ENCODE measurements at regions not wholly inside any gene's neighbourhood (a gene's known extent, or its start where the extent isn't known, plus 50 kb on each side); places are given as distances from the start of the nearest gene placed in this dataset.

- Histone ChIP-seq H3K4me1 (ENCODE audit: control insufficient read depth, insufficient read depth, low read length) (no peaks in the 10 kb centered on the region), H3K27me3 (ENCODE audit: control insufficient read depth, insufficient read depth, low read length) (no peaks in the 10 kb centered on the region), H3K4me3 (ENCODE audit: low read depth in 2 of 2, low read length in 2 of 2) (no peak overlapping the region), H3K36me3 (ENCODE audit: control insufficient read depth, insufficient read depth, low read length) (no peaks in the 10 kb centered on the region), H3K27ac (ENCODE audit: low read length) (no peak overlapping the region), H3K9me3 (ENCODE audit: control insufficient read depth, insufficient read depth, low read depth, low read length) (no peaks in the 10 kb centered on the region)
- ATAC-seq (no peak), DNase-seq (ENCODE audit: low read depth, low spot score) (no peak)
- no peak for TF ChIP-seq REST (IDR thresholded peaks at IDR 0.05; ENCODE audit: insufficient read depth in 1 of 2, low read depth in 2 of 2, low read length in 1 of 2)
- in situ Hi-C loops (cut with HindIII; ENCODE audit: low pct_unique_long_range_greater_than_20kb, low sequenced_read_pairs): no loop called here
- ChIA-PET CTCF (no interaction called here), POLR2A (no interaction called here)
- intact Hi-C loops (cut with micrococcal nuclease; ENCODE audit: unreplicated experiment): no loop called here
- no TSS peak for BruUV-seq (replicated peaks)
Measured at GRCh38 chr15:81562986-81563385, 189.0 kb upstream of the TMC3 start.

- ATAC-seq (no peak), DNase-seq (ENCODE audit: low read depth, low spot score) (no peak)
- no TSS peak for BruUV-seq (replicated peaks)
- H3K36me3 ChIP-seq (ENCODE audit: control insufficient read depth, insufficient read depth, low read length): no peaks in the 10 kb centered on the region
- TF ChIP-seq, protein P1, sequence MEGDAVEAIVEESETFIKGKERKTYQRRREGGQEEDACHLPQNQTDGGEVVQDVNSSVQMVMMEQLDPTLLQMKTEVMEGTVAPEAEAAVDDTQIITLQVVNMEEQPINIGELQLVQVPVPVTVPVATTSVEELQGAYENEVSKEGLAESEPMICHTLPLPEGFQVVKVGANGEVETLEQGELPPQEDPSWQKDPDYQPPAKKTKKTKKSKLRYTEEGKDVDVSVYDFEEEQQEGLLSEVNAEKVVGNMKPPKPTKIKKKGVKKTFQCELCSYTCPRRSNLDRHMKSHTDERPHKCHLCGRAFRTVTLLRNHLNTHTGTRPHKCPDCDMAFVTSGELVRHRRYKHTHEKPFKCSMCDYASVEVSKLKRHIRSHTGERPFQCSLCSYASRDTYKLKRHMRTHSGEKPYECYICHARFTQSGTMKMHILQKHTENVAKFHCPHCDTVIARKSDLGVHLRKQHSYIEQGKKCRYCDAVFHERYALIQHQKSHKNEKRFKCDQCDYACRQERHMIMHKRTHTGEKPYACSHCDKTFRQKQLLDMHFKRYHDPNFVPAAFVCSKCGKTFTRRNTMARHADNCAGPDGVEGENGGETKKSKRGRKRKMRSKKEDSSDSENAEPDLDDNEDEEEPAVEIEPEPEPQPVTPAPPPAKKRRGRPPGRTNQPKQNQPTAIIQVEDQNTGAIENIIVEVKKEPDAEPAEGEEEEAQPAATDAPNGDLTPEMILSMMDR (IDR thresholded peaks at IDR 0.05): no peak
- no peak for TF ChIP-seq TCF7L2 (IDR thresholded peaks at IDR 0.05; ENCODE audit: low read depth, low read length)
- TF ChIP-seq POLR2AphosphoS5 (IDR thresholded peaks at IDR 0.05; ENCODE audit: low read depth, low read length): no peak
- no peak for TF ChIP-seq SIN3A (IDR thresholded peaks at IDR 0.05; ENCODE audit: borderline replicate concordance, insufficient read depth, low read depth, low read length)
- no peak for TF ChIP-seq REST (IDR thresholded peaks at IDR 0.05; ENCODE audit: insufficient read depth in 1 of 2, low read depth in 2 of 2, low read length in 1 of 2)
- no peaks in the 10 kb centered on the region for H3K27me3 ChIP-seq (ENCODE audit: control insufficient read depth, insufficient read depth, low read length)
- no peak overlapping the region for H3K4me3 ChIP-seq (ENCODE audit: low read depth in 2 of 2, low read length in 2 of 2)
- H3K4me1 ChIP-seq (ENCODE audit: control insufficient read depth, insufficient read depth, low read length): no peaks in the 10 kb centered on the region
- POLR2A ChIA-PET: no interaction called here
- CTCF ChIA-PET: no interaction called here
- H3K27ac ChIP-seq (ENCODE audit: low read length): no peak overlapping the region
- intact Hi-C loops (cut with micrococcal nuclease; ENCODE audit: unreplicated experiment) (no loop called here), in situ Hi-C loops (cut with HindIII; ENCODE audit: low pct_unique_long_range_greater_than_20kb, low sequenced_read_pairs) (no loop called here)
- H3K9me3 ChIP-seq (ENCODE audit: control insufficient read depth, insufficient read depth, low read depth, low read length): no peaks in the 10 kb centered on the region
Measured at GRCh38 chr15:81560405-81560804, 186.4 kb upstream of the TMC3 start.
